ENCODE measurements at regions not wholly inside any gene's neighbourhood (a gene's known extent, or its start where the extent isn't known, plus 50 kb on each side); places are given as distances from the start of the nearest gene placed in this dataset.

- Histone ChIP-seq H3K4ac (ENCODE audit: low read depth, low read length) (no peak overlapping the region), H2BK5ac (ENCODE audit: low read depth, low read length, poor library complexity, severe bottlenecking) (no peak overlapping the region), H3K4me2 (ENCODE audit: low read depth, low read length) (no peak overlapping the region), H4K8ac (ENCODE audit: low read depth in 2 of 2, low read length in 2 of 2) (no peak overlapping the region), H2AK9ac (replicated peaks; ENCODE audit: low read depth, low read length, poor library complexity) (no peak overlapping the region), H3K18ac (ENCODE audit: low read depth, low read length) (no peak overlapping the region), H3K23ac (ENCODE audit: low read depth, low read length) (no peak overlapping the region), H3K56ac (ENCODE audit: extremely low read depth, insufficient read depth, low read length) (no peak overlapping the region), H2AK5ac (ENCODE audit: low read depth, low read length) (no peak overlapping the region), H3K27ac (ENCODE audit: insufficient read depth, low read length) (no peak overlapping the region), H3K27me3 (ENCODE audit: control insufficient read depth, insufficient read depth, low read length) (no peaks in the 10 kb centered on the region), H4K5ac (ENCODE audit: low read depth, low read length) (no peak overlapping the region), H3K9me3 (ENCODE audit: control insufficient read depth, insufficient read depth, low read length) (no peaks in the 10 kb centered on the region), H3K9ac (ENCODE audit: low read depth, low read length) (no peak overlapping the region), H2BK15ac (ENCODE audit: low read depth, low read length) (no peak overlapping the region), H4K91ac (ENCODE audit: insufficient read depth, low read depth, low read length) (no peak overlapping the region), H3K36me3 (ENCODE audit: control insufficient read depth, insufficient read depth, low read length) (no peaks in the 10 kb centered on the region), H2BK20ac (ENCODE audit: low read depth, low read length) (no peak overlapping the region), H2AFZ (replicated peaks; ENCODE audit: low read length, poor library complexity) (no peak overlapping the region), H3K14ac (replicated peaks; ENCODE audit: low read depth, low read length) (no peak overlapping the region), H4K20me1 (ENCODE audit: insufficient read depth, low read length) (no peaks in the 10 kb centered on the region), H3K4me3 (ENCODE audit: insufficient read depth, low read depth, low read length) (no peak overlapping the region), H3K4me1 (ENCODE audit: control insufficient read depth, insufficient read depth, low read length) (no peaks in the 10 kb centered on the region), H2BK120ac (ENCODE audit: low read depth, low read length) (no peak overlapping the region), H3K9me1 (ENCODE audit: insufficient read depth, low read length) (no peaks in the 10 kb centered on the region), H3K79me1 (ENCODE audit: low read depth in 1 of 2, low read length in 2 of 2) (no peaks in the 10 kb centered on the region)
- ChIA-PET CTCF (no interaction called here), POLR2A (ENCODE audit: unreplicated experiment) (no interaction called here)
- in situ Hi-C loops (cut with MboI; ENCODE audit: low sequenced_read_pairs) (no loop called here), dilution Hi-C loops (cut with HindIII; ENCODE audit: low sequenced_read_pairs, unreplicated experiment) (no loop called here), intact Hi-C loops (cut with micrococcal nuclease) (no loop called here)
- ATAC-seq (ENCODE audit: low read depth) = no peak
- DNase-seq = no peak
- BruUV-seq (replicated peaks) = no TSS peak
- TF ChIP-seq NFE2L2 (IDR thresholded peaks at IDR 0.05; ENCODE audit: low read depth, low read length) (no peak), RFX5 (IDR thresholded peaks at IDR 0.05; ENCODE audit: low read depth, low read length) (no peak), CHD1 (IDR thresholded peaks at IDR 0.05; ENCODE audit: low read depth, low read length) (no peak), CEBPB (IDR thresholded peaks at IDR 0.05; ENCODE audit: low read depth, low read length) (no peak), MXI1 (IDR thresholded peaks at IDR 0.05; ENCODE audit: borderline replicate concordance, low read depth, low read length) (no peak), SMC3 (IDR thresholded peaks at IDR 0.05; ENCODE audit: low read depth, low read length) (no peak), ELK1 (IDR thresholded peaks at IDR 0.05; ENCODE audit: borderline replicate concordance, low read depth, low read length) (no peak), POLR2A (IDR thresholded peaks at IDR 0.05; ENCODE audit: low read depth, low read length) (no peak), MAZ (IDR thresholded peaks at IDR 0.05; ENCODE audit: borderline replicate concordance, low read depth, low read length) (no peak), RCOR1 (IDR thresholded peaks at IDR 0.05; ENCODE audit: insufficient replicate concordance, low read length) (no peak), BHLHE40 (IDR thresholded peaks at IDR 0.05; ENCODE audit: low read depth, low read length) (no peak), RAD21 (IDR thresholded peaks at IDR 0.05; ENCODE audit: low read length) (no peak), MAFK (IDR thresholded peaks at IDR 0.05; ENCODE audit: low read depth, low read length) (no peak)
Observed at GRCh38 chr4:107512549-107512948, 207.5 kb downstream of the PAPSS1 start.
